Stimulated activated CD4-positive, alpha-beta T cell treated with anti-CD3 and anti-CD28 coated beads, Interleukin-2, amount 100 ng/mL, for 4 hours (primary cell): ENCODE measurements at regions not wholly inside any gene's neighbourhood (a gene's known extent, or its start where the extent isn't known, plus 50 kb on each side); places are given as distances from the start of the nearest gene placed in this dataset.

Experiments used
- DNase-seq: peaks from one replicate; pipeline ENCODE4 v3.0.0-alpha.2; 2020; ENCODE audit warnings: low read depth

DNA sequence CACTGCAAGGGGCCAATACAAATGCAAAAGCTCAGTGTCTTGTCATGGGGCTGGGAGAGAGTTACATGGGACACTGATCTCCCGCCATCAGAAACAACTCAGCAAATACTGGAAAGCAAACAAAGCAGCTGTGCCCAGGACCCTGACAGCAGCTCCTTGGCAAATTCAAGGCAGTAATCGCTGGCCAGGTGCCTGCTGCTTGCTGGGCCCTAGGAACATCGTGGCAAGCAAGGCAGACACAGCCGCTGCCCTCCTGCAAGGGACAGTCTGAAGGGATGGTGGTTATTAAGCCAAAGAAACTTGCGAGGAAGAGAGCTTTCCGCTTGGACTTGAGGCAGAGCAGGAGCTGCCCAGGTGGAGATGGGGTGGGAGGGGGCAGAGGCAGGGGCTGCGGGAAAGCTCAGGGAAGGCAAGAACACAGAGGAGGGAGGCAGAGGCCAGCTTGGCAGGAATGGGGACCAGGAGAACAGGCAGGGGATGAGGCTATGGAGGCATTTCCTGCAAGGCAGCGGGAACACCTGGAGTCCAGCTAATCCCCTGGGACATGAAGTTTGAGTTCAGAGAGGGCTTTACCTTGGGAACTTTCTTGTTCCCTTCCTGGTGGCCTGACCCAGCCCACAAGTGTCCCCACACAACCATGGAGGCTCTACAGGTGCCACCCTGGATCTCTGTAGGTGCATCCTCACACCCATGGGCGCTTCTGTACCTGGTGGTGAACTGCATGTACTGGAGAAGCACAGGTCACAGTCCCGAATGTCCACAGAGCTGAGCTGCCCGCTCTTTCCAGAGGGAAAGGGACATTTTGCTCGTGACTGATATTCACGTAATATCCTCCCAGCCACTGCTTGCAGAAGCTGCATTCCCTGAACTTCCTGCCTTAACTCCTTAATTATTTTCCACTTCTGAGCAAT is 78.7 kb upstream of the ATP2B2 start:
- no peak for DNase-seq

DNA sequence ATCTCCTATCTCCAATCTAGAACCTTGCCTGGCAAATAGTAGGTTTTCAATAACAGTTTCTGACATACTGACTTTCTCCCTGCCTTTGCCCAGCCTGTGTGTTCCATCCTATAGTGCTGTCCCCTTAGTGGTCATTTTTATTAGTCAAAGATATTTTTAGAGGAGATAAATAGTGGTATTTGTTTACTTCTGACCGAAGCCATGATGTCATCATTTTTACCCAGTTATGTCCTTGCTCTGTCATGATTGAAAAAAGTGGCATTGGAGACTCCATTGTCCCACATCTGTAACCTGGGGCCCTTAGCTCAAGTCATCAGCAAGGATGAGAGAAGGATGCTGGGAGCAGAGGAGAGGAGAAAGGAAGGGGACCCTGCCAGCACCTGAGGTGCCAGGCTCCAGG is 80.6 kb upstream of the ATP2B2 start:
- DNase-seq, result no peak

DNA sequence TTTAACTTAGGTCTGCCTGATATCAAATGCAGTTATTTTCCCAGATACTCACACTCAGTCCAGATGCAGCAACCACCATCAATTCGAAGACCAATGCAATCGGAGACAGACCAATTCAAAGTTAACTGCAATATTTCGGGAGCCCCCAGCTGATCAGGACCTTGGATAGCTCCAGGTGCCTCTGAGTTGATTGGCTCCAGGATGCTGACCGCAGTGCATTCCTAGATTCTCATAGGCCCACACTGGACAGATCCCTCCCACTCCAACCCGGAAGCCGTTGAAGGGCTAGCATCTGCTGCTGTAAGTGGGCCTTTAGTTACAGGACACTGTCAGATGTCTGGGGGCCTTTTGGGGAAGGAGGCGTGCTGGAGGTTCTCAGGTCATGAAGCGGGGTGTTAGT is 89.5 kb upstream of the ATP2B2 start:
- DNase-seq, result no peak

DNA sequence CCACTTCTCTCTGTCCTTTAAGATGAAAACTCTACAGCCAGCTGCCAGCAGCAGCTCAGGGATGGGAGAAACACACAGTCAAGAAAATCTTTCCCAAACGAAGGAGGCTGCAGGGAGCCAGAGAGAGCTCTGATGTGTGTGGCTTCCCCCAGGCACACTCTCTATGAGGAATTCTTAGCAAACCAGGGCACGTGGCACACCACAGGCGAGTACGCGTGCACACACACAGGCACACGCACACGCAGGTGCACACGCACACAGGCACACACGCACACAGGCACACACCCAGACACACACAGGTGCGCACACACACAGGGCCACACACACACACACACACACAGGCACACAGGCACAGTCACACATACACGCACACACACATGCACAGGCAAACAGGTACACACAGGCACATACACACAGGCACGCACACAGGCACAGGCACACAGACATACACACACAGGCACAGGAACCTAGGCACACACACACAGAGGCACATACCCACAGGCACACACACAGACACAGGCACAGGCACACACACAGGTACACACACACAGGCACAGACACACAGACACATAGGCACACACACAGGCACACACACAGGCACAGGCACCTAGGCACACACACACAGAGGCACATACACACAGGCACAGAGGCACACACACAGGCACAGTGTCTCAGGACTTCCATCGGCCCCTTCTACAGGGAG is 91.5 kb upstream of the ATP2B2 start:
- no peak for DNase-seq

DNA sequence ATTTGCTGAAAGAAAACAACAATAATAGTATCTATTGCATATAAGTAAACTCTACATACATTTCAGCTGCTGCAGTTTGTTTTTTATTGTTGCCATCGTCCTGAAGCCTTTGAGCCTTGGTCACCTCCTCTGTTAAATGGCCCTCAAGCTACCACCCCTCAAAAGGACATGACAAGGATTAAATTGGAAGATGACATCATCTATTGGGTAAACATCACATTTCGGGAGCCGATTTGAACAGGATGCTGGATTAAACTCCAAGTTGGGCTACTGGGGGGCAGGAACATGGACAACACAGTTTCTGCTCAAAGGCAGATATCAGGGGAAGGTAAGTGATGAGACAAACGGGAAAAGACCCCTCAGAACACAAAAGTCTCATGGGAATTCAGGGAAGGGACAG is 92.3 kb upstream of the ATP2B2 start:
- DNase-seq, result no peak

DNA sequence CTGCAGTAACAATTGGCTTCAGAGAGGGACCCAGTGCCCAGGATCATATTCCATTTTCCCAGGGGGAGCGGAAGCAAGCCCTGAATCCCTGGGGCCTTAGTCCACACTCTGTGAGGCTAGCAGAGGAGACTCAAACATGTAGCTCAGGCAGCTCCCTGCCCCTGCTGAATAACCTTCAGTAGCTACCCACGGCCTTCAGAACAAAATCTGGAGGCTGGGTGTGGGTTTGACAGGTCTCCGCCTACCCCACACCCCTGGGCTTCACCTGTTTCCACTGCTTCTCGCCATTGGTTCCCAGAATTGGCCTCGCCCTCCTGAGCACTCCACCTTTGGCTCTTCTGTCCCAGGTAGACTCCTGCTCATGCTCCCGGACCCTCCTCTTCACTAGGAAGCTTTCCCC is 93.6 kb upstream of the ATP2B2 start:
- DNase-seq, result no peak

DNA sequence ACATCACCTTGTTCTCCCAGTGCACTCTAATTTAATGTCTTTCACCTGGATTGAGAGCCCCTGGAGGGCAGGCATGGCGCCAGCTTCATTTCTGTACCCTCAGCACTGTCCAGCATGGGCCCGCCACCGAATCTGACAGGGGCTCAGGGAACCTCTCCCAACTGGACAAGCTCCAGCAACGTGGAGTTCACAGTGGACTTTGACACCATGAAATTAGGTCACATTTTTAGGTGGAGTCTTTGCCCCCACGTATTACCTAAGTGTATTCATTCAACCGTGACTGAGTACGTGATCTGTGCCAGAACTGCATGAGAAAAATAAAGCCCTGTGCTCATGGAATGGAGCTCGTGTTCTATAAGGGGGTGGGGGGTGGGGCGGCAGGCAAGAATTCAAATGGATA is 94.1 kb upstream of the ATP2B2 start:
- DNase-seq, result no peak

DNA sequence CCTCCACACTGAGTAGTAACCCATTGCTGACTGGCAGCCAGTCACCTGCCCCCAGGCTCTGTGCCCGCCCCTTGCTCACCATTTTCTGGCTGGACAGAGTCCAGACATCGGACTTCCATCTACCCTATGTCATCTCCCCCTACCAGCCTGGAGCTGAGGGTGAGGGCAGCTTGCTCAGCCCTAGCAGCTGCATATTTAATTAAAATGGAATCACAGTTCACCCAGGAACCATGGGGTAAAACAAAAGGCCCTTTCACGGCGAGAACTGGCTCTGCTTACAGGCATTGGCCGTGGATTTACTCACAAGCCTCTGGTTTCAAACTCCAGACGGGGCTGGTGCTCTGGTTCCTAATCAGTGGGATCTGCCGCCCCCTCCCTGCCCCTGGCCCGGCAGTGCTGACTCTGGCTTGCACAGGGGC is 94.9 kb upstream of the ATP2B2 start:
- no peak for DNase-seq

DNA sequence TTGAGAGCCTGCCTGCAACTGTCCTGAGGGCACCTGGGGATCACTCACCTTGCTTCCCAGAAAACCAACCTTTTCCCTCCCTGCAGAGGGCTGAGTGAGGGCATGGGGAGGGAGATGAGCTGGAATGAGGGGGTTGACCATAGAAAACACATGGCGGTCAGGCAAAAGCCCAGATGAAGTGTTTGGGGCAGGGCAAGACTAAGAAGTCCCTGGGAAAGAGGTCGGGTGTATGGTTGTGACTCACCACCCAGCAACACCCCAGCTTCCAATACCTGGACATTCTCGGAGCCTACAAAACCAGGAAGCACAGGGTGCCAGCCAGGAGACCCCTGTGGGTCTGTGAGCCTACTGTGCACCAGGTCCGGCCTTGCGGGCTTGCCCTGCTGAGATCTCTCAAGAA is 95.3 kb upstream of the ATP2B2 start:
- no peak for DNase-seq

DNA sequence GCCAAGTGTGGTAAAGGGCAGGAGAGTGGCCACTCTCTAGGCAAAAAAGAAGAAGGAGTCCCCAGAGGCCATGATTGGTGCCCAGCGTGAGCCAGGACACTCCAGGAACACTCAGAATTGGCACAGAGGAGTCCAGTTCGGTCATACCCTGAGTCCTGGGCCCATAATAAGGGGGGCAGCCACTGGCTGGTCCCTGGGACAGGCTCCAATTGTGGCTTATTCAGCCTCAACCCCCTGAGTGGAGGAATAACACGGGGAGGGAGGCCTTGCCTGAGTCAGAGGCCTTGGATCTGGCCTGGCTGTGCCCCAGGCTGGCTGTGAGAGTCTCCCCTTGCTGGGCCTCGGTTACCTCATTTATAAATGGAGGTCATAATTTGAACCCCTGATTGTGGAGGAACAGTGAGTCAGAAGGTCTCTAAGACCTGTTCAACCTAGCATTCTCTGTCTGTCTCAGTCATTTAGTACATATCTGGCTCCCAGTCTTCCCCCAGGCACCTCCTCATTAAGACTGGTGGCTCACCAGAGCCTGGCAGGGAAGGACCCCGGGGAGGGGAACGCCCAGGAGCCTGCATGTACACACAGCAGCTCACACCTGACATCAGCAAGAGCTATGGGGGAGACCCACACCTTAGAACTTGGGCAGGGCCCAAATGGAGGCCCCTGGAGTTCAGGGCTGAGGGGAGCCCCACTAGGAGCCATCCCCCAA is 95.9 kb upstream of the ATP2B2 start:
- no peak for DNase-seq

DNA sequence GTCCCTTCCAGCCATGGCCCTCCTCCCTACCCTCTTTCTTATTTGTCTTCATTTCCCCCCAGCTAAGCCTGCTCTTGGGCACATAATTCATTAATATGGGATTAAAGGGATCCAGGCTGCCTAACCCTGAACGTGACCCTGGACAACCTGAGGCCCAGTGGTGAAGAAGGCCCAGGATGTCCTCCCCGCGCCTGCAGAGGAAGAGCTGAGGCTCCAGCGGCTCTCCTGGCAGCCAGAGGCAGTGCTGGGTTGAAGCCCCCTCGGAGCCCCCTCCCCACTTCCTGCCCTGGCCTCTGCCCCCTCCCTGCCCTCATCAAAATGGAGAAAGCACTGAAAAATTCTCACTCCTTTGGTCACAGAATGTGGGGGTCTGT is 96.5 kb upstream of the ATP2B2 start:
- no peak for DNase-seq

DNA sequence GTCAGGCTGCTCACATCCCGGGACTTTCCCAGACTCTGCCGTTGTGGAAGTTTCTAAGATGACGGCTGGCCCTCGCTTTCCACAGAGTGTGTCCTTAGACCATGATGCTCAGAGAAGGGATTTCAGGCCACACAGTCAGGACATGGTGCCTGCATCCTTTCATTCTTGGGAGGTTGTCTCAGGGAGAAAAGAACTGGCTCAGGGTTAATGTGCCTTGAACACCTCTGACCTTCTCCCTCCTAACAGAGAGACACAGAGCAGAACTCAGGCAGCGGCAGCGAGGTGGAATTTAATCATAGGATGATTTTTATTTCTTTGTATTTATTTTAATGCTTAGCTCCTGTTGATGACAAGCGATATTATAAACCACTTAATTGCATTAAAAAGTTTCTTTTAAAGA is 96.9 kb upstream of the ATP2B2 start:
- no peak for DNase-seq

DNA sequence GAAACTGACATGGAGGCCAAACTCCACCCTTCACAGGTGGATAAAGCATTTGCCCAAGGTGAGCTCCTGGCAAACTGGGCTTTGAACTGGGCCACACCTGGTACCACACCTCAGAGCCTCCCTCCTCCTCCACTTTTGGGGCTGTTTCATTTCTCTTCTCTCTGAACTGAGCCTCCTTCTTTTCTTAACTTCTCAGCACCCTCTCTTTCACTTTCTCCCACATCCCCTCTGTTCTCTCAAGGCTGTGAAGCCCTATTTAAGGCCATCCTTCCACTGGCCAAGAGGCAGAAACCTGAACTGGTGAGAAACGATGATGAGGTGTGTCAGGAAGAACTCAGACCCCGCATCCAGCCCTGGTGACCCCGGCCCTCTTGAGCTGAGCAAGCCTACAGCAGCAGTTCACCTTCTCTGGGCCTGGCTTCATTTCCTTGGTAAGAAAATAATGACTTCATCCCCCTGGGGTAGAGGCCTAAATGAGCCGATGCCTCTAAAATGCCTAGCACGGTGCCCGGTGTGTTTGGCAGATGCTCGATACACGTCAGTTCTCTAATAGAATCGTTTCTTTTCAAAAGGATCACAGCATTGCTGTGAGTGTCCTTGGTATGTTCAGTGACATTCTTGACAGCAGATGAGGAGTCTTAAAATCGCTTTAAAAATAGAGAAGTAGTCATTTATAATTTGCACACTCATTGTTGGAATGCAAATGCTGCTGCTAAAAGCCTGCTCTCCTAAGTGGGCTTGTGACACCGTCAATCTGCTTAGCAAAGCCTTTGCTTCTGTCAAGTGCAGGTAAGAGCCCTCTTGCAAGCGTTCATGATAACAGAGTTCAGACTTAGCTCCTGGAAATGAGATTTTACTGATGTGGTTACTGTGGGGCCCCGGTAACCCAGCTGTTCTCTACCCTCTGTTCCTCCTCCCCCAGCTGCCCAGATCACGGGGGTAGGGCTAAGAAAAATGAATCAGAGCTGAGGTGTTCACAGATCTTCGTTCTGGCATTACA is 97.7 kb upstream of the ATP2B2 start:
- DNase-seq, result peak; percentile 52

DNA sequence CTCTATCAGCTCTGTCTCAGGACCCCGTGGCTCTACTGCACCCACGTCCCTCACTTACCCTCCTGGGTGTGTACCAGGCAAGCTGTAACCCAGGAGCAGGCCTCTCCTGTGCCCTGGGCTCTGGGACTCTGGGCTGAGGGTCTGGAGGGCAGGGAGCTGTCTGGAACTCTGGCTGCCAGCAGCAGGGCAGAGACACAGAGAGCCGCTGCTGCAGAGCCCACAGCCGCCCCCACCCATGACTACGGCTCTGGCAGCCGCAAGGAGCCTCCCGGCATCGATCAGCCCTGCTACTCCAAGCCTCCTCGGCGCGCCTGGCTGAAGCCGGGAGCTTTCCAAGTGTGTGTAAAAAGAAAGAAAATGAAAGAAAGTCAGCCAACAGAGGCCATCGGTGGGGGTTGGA is 103.7 kb upstream of the ATP2B2 start:
- DNase-seq, result no peak

DNA sequence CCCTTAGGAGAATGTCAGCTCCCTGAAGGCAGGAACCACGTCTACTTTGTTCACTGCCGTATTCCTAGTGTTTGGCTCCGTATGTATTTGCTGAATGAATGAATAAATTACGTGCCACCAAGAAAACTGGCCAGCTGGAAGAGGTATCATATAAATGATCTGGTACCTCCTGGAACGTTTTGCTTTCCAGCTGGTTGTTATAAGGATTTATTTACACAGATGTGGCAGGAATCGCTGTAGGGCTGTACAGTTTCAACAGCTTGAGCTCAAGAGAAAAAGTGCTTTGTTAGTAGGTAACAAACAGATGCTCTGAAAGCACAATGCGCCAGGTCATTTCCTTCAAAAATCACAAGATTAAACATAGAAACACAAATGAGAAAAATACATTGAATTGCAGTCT is 108.8 kb upstream of the ATP2B2 start:
- no peak for DNase-seq

DNA sequence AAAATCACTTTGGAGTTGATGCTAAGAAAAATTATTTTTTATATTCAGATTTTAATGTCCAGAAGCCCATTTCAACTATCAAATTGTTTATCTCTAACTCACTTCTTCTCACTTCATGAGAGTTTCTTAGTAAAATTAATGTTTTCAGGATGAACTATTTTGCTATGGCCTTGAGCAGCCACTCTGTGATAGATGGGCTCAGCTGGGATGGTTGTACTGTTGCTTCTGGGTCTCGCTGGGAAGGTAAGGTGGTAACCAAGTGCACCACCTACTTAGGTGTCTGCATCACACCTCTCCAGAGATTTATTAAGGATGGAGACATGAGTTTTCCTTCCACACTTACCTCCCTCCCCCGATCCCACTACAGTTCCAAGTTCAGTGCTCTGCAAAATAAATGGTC is 110.3 kb upstream of the ATP2B2 start:
- DNase-seq, result no peak

DNA sequence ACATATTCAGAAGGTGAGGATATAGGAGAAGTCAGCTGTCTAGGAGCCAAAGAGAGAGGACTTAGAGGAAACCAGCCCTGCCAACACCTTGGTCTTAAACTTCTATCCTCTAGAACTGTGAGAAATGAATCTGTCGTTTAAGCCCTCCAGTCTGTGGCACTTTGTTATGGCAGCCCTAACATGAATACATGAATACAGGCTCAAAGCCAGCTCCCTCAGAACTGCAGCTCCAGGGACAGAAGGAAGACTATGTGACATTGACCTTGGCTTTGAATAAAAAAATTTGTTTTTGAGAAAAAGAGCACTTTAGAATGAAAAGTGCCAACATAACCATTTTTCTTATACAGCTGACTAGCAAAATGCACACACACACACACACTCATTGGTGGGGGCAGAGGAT is 110.9 kb upstream of the ATP2B2 start:
- no peak for DNase-seq

DNA sequence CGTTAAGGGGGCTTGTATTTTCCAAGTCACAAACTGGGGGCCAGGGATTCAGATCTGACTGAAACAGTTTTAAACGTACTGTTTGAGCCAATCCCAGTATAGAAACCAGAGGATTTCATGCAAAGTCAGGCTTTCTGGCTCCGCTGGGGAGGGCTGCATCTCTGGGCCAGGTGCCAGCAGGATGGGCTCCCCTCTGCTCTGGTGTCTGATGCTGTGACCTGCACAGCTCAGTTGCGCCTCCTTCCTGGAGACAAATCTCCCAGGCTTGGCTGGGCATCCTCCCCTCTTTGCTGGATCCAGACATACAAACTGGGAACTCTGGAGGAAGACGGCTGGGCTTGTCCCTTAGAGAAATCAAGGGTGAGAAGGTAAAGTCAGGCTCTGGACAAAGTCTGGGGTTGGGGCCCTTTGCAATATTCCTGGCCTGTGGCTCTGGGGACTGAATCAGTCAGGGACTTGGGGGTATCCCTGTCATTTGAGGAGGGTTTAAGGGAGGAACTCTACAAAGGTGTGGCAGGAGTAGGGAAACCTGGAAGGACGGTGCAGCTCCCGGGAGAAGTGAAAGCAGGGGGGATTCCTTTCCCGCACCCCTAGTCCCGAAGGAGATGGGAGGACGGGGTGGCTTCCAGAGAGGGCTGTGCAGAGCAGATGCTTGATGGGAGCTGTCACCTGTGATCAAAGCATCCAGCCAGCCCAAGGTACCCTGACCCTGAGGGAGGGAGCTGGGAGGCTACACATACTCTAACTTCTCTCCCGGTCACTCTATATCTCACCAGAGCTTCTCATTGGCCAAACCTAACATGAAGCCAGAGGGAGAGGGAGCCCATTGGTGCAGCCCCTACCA is 114.8 kb upstream of the ATP2B2 start:
- DNase-seq, result no peak

DNA sequence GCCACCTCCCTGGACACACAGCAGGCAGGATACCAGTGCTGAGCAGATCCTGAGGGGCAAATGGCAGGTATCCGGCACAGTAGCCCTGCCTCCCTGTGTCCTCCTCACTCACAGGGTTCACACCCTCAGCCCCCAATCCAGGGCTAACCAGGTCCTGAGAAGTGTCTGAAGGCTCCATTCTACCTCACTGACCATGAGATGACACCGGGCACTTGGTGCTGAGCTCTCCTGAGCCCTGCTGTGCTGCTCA is 115.4 kb upstream of the ATP2B2 start:
- no peak for DNase-seq

DNA sequence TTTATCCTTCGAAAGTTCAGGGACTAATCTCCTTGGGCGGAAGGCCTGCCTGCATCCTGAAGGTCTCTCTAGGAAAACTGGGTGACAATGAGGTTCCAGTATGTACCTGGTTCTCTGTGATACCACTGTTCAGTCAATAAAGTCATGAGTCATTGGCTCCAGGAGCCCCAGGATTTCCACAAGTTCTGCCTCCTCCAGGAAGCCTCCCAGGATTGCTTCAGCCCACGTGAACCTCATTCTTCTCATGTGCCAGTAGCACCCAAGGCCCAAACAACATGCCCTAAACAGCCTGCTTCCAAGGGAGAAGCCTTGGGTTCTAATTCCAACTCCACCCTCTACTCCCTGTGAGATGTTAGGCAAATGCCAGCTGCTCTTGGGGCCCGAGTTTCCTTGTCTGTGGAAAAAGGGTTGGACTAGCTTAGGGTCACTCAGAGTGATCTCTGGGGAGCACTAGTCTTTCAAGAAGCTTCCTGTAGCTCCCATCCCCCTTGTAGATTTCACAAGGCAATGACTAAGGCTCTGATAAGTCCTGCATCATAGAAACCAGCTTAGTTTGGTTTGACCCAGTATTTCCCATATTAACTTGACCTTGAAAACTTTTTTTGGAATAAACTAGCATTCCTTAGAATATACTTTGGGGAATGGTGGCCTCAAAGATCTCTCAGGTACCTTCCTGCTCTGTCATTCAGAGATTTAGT is 118.3 kb upstream of the ATP2B2 start:
- DNase-seq, result no peak

DNA sequence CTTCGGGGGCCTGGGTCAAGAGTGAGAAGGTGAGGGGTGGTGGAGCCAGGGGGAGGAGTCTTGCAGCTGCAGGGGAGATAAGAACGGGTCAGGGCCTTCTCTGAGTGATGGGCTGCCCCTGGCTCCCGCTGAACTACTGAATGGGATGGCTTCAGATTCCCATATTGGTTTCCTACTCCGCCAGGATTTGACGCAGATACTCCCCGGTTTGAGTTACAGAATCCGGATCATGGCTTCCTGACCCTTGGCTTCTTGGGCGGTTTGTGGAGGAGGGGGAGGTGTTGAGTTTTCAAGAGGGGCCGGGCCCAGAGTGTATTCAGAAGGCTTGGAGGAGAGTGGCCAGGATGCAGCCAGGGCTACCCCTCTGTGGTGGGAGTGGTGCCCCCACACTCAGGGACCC is 119.9 kb upstream of the ATP2B2 start:
- no peak for DNase-seq
